ENCODE measurements at regions not wholly inside any gene's neighbourhood (a gene's known extent, or its start where the extent isn't known, plus 50 kb on each side); places are given as distances from the start of the nearest gene placed in this dataset.

DNA sequence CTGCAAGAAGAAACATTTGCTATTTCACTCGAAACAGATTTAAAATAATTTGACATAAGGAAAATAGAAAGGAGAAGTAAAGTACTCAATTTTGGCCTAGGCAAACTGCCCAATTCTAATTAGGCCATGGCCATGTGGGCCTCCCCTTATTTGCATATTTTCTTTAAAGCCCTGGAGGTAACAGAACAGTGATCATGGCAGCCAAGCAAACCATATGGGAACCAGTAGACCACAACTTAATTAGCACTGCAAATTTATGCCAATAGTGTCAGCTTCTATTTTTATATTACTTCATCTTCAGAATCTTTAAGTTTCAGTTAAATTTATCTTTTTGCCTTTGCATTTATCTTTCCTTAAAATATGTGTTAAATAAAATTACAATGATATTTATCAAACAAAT, 63.3 kb upstream of the THSD7A start:
- no peak for DNase-seq

DNA sequence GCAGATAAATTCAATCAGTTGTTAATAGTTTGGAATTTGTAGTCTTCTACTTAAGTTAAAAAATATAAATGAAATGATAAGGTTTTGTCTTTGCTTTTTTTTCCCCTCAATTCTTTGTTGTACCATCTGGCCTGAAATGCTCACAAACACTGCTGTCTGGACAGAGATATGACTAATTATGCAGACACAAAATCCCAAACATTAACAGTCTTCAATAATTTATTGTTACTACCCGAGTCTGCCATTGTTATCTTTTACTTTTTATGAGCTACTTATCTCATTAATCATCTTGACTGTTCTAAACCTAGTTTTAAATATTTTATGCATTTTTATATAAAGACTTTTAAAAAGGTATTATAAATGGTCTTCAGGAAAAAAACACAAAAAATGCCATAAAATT, 64.7 kb upstream of the THSD7A start:
- DNase-seq, result no peak

DNA sequence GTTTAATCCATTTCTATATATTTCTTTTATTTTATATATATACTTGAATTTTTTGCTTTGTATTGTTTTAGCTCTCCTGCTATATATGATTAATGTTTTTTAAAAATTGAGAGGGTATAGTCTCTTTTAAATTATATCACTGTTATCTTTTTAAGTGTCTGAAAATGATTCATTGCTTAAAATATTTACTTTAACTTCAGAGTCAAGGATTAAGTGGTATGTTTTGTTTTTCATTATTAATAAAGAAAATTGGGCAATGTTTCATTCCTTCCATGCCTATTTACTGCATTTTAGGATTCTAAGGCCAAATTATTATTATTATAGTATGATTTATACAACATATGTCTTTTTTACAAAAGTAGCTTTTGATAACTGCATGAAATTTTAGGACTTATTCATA, 67.2 kb upstream of the THSD7A start:
- DNase-seq, result no peak

DNA sequence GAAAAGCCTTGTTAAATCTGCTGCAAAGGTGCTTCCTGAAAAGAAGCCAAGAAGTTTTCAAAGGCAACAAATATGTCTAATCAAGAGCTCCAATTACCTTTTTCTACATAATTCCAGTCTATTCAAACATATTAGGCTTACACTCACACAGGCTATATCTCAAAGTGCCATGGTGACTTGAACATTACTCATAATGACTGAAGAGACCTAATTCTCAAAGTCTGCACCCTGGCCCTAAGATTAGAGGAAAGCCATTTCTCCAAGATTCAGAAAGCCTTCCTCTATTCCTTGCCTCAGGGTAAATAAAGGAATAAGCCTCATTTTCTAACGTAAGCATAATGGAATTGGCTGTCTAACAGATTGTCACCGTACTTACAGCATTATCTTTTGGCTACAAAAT, 78.3 kb upstream of the THSD7A start:
- no peak for DNase-seq

DNA sequence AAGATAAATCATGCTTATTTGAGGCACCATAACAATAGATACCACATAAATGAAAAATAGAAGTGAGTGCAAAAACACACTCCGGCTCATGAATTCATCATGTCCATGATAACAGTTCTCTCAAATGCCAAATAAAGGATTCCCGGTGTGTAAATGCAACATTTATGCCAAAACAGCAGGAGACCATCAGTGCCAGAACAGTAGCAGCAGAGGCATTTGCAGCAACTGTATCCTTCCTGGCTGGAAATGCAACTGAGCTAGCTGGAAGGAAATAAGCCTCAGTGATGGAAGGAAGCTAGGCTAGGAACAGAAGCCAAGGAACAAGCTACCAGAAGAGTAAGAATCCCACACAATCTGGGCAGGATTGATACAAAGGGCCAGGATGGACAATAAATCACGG, 79.9 kb upstream of the THSD7A start:
- no peak for DNase-seq

DNA sequence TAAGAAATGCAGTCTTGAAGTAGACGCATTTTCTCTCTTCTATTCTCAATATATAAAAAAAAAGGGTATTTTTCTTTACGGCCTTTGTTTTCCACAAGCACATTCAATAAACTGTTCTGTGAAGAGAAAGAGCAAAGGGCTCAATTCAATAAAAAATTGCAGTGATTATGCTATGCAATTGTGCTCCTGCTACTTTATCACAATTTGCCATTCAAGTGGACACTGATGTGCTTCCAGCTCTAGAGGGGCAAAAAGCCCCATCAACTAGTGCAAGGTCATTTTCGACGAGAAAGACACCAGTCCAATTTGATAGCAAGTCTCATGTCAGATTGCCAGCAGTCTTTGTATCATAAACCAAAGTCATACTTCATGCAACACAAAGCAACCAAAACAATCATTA, 82.6 kb upstream of the THSD7A start:
- no peak for DNase-seq

DNA sequence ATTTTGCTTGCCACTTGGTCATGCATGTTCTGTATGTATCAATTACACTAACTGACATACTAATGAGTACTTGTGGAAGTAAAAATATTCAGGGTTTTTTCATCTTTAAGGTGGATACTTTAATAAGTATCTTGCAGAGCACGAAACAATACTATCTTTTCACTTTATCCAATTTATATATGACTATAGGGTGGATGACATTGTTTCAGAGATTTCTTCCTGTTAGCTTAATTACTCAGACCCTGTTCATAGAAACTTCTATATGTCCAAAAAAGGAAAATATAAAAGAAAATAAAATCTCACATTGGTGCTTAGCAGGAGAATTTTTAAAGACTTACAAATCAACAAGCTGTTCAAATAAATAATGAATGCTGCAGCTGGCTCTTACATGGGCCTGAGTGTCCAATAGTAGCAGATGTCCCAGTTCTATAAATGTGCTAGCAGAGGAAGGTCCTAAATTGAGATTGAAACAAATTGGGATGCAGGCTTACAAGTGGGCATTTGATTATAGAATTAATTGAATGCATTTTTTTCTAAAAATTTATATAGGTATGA, 91.5 kb upstream of the THSD7A start:
- DNase-seq, result no peak

DNA sequence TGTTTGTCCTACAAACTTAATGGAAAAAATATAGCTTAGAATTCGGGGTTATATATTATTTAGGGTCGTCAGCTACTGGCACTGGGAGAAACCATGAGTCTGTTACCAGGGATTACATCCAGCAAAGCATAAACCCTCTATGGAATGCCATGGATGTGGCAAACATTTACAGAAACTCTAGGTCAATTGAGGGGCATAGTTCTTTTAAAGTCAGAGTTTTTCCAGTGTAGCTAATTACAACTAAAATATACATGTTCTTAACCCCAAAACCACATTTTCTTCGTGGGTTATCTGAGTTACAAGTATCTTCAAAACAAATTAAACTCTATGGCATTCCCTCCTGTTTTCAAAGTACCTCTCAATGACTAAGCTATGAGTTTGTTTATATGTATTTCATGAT, 99.3 kb upstream of the THSD7A start:
- no peak for DNase-seq

DNA sequence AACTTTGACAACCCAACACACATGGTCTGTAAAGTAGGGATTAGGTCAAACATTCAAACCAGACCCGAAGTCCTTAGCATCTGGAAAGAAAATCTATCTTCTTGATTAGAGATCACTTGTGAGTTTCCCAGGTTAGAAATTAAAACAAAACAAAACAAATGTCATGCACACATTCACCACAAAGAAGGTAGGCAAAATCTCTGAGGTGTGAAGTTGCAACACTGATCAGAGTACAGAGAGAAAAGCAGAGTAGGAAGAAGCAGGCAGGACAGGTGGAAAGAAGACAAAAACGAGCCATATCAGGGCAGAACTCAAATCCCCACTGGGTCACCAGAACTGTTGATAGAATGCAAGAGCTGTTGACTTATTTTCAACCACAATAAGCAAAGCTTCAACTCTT, 102.8 kb upstream of the THSD7A start:
- no peak for DNase-seq

DNA sequence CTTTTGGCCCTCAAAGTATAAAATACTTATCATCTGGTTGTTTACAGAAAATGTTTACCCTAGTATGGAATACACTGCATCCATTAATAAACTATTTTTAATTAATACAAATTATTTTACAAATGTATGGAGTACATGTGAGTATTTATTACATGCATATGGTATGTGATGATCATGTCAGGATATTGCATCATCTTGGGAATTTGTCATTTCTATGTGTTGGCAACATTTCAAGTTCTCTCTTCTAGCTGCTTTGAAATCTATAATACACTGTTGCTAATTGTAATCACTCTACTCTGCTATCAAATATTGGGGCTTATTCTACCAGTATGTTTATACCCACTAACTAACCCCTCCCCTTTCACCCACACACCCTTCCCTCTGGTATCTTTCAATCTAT, 103.9 kb upstream of the THSD7A start:
- DNase-seq, result no peak

DNA sequence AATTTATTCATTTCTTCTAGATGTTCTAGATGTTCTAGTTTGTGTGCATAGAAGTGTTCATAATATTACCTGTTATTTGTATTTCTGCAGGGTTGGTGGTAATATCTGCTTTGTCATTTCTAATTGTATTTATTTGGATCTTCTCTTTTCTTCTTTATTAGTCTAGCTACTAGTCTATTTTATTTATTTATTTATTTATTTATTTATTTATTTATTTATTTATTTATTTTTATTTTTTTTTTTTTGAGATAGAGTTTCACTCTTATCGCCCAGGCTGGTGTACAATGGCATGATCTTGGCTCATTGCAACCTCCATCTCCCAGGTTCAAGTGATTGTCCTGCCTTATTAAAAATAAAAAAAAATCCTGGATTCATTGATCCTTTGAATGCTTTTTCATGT, 114.8 kb upstream of the THSD7A start:
- no peak for DNase-seq

DNA sequence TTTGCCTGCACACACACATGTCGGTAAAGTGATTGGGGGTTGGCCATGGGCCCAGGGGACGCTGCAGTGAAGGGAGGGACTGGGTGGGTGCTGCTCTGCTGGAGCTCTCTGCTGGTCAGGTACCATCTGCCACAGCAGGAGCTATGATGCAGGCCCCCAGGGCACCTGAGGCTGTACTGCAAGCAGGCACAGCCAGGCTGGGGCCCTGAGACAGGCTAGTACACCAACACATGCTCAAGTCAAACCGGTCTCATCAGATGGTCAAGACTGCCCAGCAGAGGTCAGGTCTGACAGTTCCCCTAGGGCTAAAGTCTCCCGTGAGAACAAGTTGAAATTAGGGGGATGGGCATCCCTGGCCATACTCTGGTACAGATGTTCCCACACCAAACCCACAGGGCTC, 118.3 kb upstream of the THSD7A start:
- DNase-seq, result no peak

DNA sequence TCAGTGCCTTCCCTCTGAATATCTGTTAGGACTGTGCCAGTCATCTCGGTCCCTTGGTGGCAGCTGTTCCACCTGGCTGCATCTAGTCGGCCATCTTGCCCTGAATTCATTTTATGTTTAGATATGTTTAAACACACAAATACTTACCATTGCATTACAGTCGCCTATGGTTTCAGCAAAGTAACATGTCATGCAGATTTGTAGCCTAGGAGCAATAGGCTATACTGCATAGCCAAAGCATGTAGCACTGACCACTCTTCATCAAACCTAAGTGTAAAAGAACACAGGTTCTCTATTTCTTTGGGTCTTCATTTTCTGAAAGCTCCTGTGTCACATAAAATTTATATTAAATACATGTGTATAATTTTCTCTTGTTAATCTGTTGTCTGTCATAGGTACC, 118.9 kb upstream of the THSD7A start:
- no peak for DNase-seq

DNA sequence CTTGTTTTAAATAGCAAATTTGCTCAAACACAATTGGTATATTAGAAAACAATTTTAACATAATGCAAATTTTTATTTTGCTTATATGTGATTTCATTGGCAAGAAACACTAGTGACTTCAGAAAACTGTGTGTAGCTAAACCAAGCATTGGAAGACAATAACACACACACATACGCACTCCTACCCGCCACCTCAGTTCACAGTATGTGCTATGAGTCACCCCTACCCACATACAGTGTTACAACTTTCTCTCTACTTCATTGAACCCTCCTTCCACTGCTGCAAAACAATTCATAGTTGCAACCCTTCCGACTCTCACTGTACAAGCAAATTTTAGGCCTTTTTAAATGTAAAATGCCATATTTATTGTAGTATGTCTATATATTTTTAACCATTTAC, 119.9 kb upstream of the THSD7A start:
- no peak for DNase-seq

DNA sequence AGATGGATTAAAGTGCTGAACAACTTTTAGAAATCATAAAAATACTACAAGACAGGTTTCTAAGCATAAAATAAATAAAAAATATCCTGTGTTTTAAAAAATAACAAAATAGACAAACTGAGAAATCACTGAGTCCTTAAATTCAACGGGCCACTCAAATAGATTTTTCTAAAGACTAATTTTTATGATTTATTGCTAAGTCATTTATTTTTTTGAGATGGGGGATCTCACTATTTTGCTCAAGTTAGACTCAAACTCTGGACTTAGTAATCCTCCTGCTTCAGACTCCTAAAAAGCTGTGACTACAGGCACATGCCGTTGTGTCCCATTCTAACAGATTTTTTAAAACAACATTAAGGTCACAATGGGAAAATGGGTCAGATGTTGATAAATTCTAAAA, 121.0 kb upstream of the THSD7A start:
- no peak for DNase-seq

DNA sequence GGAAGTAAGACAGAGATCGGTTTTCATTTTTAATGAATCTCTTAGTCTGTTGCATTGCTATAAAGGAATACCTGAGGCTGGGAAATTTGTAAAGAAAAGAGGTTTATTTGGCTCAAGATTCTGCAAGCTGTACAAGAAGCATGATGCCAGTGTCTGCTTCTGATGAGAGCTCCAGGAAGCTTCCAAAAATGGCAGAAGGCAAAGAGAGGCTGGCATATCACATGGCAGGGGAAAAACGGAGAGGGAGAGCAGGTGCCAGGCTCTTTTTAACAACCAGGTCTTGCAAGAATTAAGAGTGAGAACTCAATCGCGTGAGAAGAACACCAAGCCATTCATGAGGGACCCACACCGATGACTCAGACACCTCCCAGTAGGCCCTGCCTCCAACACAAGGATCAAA, 125.0 kb upstream of the THSD7A start:
- no peak for DNase-seq

DNA sequence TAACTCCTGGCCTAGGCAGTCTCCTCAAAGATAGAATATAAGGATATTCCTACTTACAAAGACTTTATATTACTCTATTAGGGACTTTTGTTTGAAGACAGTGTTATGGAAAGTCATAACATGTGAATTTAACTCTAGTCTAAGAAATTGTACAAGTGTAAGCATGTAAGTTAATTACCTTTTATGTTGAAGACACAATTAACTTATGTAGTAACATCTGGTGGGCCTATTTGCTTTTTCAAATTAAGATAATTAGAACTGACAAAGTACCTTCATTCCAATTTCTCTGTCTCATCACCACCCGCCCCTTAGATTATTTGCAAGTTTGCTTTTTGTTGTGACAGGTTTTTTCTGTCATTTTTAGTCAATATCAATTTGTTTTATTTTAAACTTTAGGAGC, 126.0 kb upstream of the THSD7A start:
- DNase-seq, result no peak

DNA sequence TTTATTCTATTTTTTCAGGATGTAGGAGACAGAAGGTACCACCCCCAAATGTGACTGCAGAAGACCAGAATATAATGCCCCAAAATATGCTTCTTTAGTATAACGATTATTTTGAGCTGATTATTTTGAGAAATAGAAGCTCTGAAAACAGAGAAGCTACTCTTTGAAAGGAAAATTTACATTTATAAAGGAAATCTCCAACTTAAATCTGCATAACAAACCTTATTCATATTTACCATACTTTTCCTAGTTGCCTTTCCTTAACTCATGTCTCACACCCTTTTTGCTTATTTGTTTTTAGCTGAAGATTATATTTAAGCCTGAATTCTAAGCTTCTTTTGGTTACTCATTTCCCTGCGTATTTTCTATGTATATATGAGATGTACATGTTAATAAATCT, 127.1 kb upstream of the THSD7A start:
- no peak for DNase-seq

DNA sequence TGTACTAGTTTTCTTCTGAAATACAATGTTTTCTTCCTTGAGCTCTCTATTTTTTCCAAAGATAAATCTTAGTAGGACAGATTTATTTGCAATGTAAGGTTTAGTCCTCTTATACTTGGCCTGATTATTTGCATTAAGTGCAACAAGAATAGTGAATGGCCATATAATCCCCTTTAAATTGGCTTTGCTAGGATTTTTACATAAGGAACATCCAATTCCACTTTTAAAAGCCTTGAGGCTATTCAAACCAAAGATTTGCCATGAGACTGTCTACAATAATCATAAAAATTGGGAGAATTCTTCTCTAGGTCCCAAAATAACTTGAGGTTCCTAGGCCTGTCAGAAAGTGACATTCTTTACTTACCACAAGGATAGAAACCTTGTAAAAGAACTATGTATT, 128.6 kb upstream of the THSD7A start:
- no peak for DNase-seq

DNA sequence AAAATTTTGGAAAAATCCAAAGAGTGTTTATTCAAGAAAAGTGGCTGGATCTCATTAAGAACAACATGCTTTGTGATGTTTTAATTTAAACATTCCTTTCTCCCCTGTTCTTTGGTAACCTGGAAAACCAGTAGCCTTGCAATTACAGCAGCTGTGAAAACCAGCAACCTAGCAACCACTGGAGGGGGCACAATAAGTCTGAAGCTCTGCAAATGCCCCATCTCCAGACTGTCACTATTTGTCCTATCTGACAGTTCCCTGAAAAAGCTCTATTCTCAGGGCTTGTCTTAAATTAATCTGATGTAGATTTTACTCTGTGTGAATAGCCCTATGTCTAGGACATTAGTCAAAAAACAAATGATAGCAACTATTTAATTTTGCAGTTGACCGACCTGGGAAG, 137.6 kb upstream of the THSD7A start:
- no peak for DNase-seq

DNA sequence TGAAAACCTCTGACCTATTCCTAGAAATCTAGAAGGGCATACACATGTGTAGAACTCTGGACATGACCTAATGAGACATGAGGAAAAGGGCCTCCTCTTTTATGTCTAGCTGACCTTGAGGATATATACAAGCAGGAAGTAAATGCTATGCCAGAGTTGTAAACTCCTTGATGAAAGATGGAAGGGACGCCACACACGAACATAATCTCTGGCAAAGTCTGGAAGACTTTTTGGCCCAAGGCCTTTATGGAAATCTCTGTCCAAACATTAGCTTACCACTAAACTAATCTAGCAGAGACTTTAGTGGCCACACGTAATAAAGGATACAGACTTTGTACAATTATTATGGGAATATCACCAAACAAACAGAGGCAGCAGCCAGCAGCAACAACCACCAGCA, 138.1 kb upstream of the THSD7A start:
- DNase-seq, result no peak

DNA sequence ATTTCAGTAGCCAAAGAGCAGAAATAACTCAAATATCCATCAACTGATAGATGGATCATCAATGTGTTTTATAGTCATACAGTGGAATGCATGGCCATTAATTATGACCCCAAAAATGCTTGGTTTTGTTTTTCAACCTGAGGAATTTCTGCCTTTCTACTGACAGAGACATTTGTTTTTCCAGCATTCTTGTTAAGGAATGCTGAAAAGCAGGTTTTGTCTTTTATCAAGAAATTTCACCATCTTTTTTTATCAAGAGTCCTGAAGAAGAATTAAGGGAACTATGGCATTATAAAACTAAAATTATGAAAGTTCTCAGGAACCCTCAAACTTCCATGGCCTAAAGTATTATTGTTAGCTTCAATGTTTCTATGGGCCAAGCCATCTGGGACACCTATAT, 153.4 kb upstream of the THSD7A start:
- DNase-seq, result no peak

DNA sequence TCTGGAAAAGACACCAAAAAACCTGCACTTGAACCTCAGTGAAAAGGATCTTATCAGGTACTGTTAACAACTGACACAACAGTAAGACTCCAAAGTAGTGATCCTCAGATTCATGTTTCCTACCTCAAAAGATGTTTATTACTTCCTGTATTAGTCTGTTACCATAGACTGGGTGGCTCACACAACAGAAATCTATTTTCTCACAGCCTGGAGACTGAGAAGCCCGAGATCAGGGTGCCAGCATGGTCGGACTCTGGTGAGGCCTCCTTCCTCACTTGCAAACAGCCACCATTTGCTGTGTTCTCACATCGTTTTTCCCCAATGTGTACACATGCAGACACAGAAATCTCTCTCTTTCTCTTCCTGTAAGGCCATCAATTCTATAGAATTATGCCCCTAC, 154.0 kb upstream of the THSD7A start:
- DNase-seq, result no peak

DNA sequence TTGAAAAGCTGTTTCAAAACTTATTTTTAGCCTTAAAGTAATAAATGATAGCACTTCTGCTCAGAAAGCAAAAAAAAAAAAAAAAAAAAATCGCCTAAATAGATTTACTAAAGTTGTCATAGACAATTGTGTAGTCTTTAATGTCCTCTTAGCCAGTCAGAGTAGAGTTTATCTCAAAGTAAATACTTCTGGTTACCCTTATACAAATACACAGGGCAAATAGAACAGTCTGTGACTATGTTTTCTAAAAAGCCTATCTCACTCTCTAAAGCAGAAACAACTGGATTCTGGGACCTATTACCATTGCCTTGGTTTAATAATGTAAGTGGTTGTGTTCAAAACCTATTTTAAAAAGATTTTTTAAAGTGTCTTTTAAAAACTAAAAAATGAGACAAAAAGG, 156.2 kb upstream of the THSD7A start:
- no peak for DNase-seq

DNA sequence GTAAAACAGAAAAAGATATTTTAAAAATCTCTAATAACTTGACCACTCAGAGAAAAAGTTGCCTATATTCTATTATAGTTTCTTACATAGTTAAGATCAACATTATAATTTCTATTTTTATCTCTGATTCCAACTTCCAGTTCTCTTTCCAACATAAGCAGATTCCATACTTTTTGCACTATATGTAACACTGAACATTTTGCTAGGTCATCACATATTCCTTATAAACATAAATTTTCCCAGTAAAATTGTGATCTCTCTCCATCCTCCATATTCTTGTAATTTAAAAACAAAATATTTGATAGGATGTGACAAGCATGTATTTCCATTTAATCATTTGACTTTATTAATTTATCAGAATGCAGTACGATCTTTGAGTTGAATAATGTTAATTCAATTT, 170.4 kb upstream of the THSD7A start:
- no peak for DNase-seq

DNA sequence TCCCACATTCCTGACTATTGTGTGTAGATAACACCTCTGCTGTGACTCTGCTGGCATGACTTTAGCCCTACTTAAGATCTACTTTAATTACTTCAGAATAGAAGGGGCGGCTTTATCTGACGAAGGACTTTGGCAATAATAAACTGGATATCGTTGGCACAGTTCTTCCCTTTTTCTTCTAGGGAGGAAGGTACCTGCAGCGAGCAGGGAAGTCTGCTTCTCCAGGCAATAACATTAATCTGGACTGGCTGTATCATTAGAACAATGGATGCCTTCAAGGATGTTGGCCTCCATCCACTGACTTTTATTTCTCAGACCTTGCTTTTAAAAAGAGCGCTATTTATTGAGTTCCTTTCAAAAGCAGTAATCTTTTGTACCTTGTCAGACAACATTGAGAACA, 172.6 kb upstream of the THSD7A start:
- DNase-seq, result no peak

Measured in activated CD4-positive, alpha-beta T cell treated with anti-CD3 and anti-CD28 coated beads, Interleukin-2, amount 50 U/mL, for 1 hour (primary cell).